HepG2 (cell line): ENCODE measurements at regions not wholly inside any gene's neighbourhood (a gene's known extent, or its start where the extent isn't known, plus 50 kb on each side); places are given as distances from the start of the nearest gene placed in this dataset.
A peak's percentile ranks its signal among the peaks of the same experiment; 100 is the strongest.

Source experiments
- ATAC-seq: fragments of 200-7000 bp; cut with Tn5 transposase; 3 replicates; pipeline ENCODE4 v1.9.1; 2020; ENCODE audit warnings: mild to moderate bottlenecking, moderate library complexity
- BruUV-seq: library from RNA; stranded (reverse); fragments of 400-500 nt; replicated peaks from 2 replicates; lab custom pipeline; 2021; lab: Mats Ljungman, UMichigan
- CTCF ChIA-PET: fragments of 300-600 bp; formaldehyde crosslinking; extraction: SDS; loops from one replicate; lab custom pipeline; 2021; ENCODE audit warnings: low total read pairs, inconsistent platforms, low intra/inter-chr PET ratio; lab: Yijun Ruan, JAX
- POLR2A ChIA-PET: fragments of 350-600 bp; sonication (Branson Sonifier 250); formaldehyde crosslinking; loops from one replicate; lab custom pipeline; 2020; ENCODE audit warnings: antibody characterized with exemption, inconsistent platforms; lab: Yijun Ruan, JAX
- DNase-seq: peaks from one replicate; pipeline ENCODE4 v3.0.0-alpha.2; 2015; ENCODE audit warnings: low spot score
- FAIRE-seq: peaks from 3 replicates; lab custom pipeline; 2011; peaks lifted over from hg19 to GRCh38; lab: Jason Lieb, UNC
- H2AFZ ChIP-seq: one replicate; pipeline ENCODE4 v1.6.1; 2011; ENCODE audit warnings: low read length, inconsistent platforms
- H3K27ac ChIP-seq: fragments of 300-600 bp; 3 replicates; pipeline ENCODE4 v1.8.0; 2011; ENCODE audit warnings: mixed run types, mild to moderate bottlenecking, mixed read lengths, low read length, inconsistent platforms; ENCODE audit not compliant: insufficient read depth; ENCODE audit errors: extremely low read length
- H3K27me3 ChIP-seq, 2 experiments: fragments of 200-600 bp in 1 of 2; 2 replicates in 1 of 2; 3 replicates in 1 of 2; pipeline versions ENCODE4 v1.6.0 to v1.8.0; 2011; ENCODE audit warnings: low read length in 2 of 2, mild to moderate bottlenecking in 2 of 2, moderate library complexity in 2 of 2, inconsistent platforms in 1 of 2; ENCODE audit not compliant: insufficient read depth in 2 of 2, control insufficient read depth in 1 of 2
- H3K36me3 ChIP-seq, 2 experiments: fragments of 200-600 bp in 1 of 2; replicated peaks in 1 of 2; 2 replicates in 1 of 2; 3 replicates in 1 of 2; pipeline versions ENCODE4 v1.5.1 to v1.8.0; 2011; ENCODE audit warnings: low read length in 2 of 2, inconsistent platforms in 1 of 2; ENCODE audit not compliant: insufficient read depth in 2 of 2, control insufficient read depth in 1 of 2
- H3K4me1 ChIP-seq: 2 replicates; pipeline ENCODE4 v1.5.1; 2012; ENCODE audit warnings: low read length, inconsistent platforms; ENCODE audit not compliant: insufficient read depth
- H3K4me2 ChIP-seq: 2 replicates; pipeline ENCODE4 v1.6.0; 2011; ENCODE audit warnings: low read depth, low read length, inconsistent platforms
- H3K4me3 ChIP-seq, 3 experiments: fragments of 200-600 bp in 1 of 3; sonication (generic), shearing (Covaris generic) in 1 of 3; replicated peaks in 1 of 3; 2 replicates each; pipeline ENCODE4 v1.5.1; 2011 to 2016; ENCODE audit warnings: low read length in 3 of 3, inconsistent platforms in 2 of 3, low read depth in 2 of 3, mild to moderate bottlenecking in 2 of 3, control low read depth in 1 of 3, mixed read lengths in 1 of 3; ENCODE audit not compliant: insufficient read depth in 1 of 3
- H3K79me2 ChIP-seq: one replicate; pipeline ENCODE4 v1.6.1; 2011; ENCODE audit warnings: low read length, inconsistent platforms; ENCODE audit not compliant: insufficient read depth
- H3K9ac ChIP-seq: 2 replicates; pipeline ENCODE4 v1.6.0; 2011; ENCODE audit warnings: mild to moderate bottlenecking, low read depth, low read length, inconsistent platforms; ENCODE audit not compliant: insufficient read depth
- H3K9me3 ChIP-seq: 2 replicates; pipeline ENCODE4 v1.5.1; 2012; ENCODE audit warnings: mild to moderate bottlenecking, low read length
- H4K20me1 ChIP-seq: 2 replicates; pipeline ENCODE4 v1.6.0; 2011; ENCODE audit warnings: inconsistent platforms, mild to moderate bottlenecking, low read length, moderate library complexity; ENCODE audit not compliant: insufficient read depth
- CSRNP1 ChIP-seq: sonication (generic); formaldehyde crosslinking; IDR thresholded peaks from 2 replicates; pipeline ENCODE4 v1.8.1; 2023; ENCODE audit warnings: mild to moderate bottlenecking, missing genetic modification reagents
- DBP ChIP-seq: sonication (generic); formaldehyde crosslinking; IDR thresholded peaks from 2 replicates; pipeline ENCODE4 v1.4.0; 2020; ENCODE audit warnings: missing genetic modification reagents; ENCODE audit errors: not compliant biosample characterization
- KDM5A ChIP-seq: fragments of 200-600 bp; sonication (generic); IDR thresholded peaks from 2 replicates; pipeline ENCODE4 v1.7.0; 2018; ENCODE audit warnings: antibody characterized with exemption, mild to moderate bottlenecking, low read length, borderline replicate concordance
- MAFF ChIP-seq: IDR thresholded peaks from 2 replicates; pipeline ENCODE4 v1.6.1; 2011; ENCODE audit warnings: low read depth, low read length, improper control_type of control experiment
- MAFK ChIP-seq, 2 experiments: IDR thresholded peaks in 1 of 2; conservative IDR thresholded peaks in 1 of 2; 2 replicates each; pipeline ENCODE4 v1.6.1; 2011; ENCODE audit warnings: improper control_type of control experiment in 2 of 2, low read length in 2 of 2
- MXD3 ChIP-seq: IDR thresholded peaks from 2 replicates; pipeline ENCODE4 v1.6.1; 2016; ENCODE audit warnings: mild to moderate bottlenecking, missing biosample characterization, missing genetic modification reagents
- NR2F1 ChIP-seq, 2 experiments: fragments of 450-650 bp in 1 of 2; formaldehyde crosslinking in 1 of 2; IDR thresholded peaks; 2 replicates each; pipeline versions ENCODE4 v1.5.0 to v1.6.1; 2016 to 2020; ENCODE audit warnings: mild to moderate bottlenecking in 1 of 2, missing compliant biosample characterization in 1 of 2, missing genetic modification reagents in 1 of 2, moderate library complexity in 1 of 2
- POLR2A ChIP-seq, 2 experiments: IDR thresholded peaks; 2 replicates each; pipeline ENCODE4 v1.6.1; 2011; ENCODE audit warnings: low read depth in 2 of 2, low read length in 2 of 2, mild to moderate bottlenecking in 1 of 2, moderate library complexity in 1 of 2; ENCODE audit not compliant: insufficient read depth in 1 of 2
- TARDBP ChIP-seq: sonication (generic); formaldehyde crosslinking; IDR thresholded peaks from 2 replicates; pipeline ENCODE4 v1.8.0; 2022; ENCODE audit warnings: mild to moderate bottlenecking, missing genetic modification reagents
- TOE1 ChIP-seq: sonication (generic); formaldehyde crosslinking; IDR thresholded peaks from 2 replicates; pipeline ENCODE4 v1.4.0; 2020; ENCODE audit warnings: mild to moderate bottlenecking, missing genetic modification reagents
- ZBTB21 ChIP-seq: sonication (generic); formaldehyde crosslinking; IDR thresholded peaks from 2 replicates; pipeline ENCODE4 v1.4.0; 2020; ENCODE audit warnings: missing genetic modification reagents
- ZBTB8A ChIP-seq: sonication (generic); formaldehyde crosslinking; IDR thresholded peaks from 2 replicates; pipeline ENCODE4 v1.4.0; 2020; ENCODE audit warnings: mild to moderate bottlenecking, low read depth, missing genetic modification reagents, borderline replicate concordance
- ZNF784 ChIP-seq: sonication (generic); formaldehyde crosslinking; IDR thresholded peaks from 2 replicates; pipeline ENCODE4 v1.5.1; 2020; ENCODE audit warnings: missing genetic modification reagents, mild to moderate bottlenecking, borderline replicate concordance
- WGBS: methylation state at CpG from one replicate; pipeline ENCODE4 v1.1.6; 2017; ENCODE audit warnings: low lambda C conversion rate; 5-methylcytosine and 5-hydroxymethylcytosine counted together
- in situ Hi-C: cut with HindIII; loops from 2 replicates; pipeline ENCODE4 v1.10.0; 2017; ENCODE audit warnings: low pct_unique_long_range_greater_than_20kb; ENCODE audit not compliant: extremely low pct_ligation_motif_present
- intact Hi-C: fragments of 100-400 bp; cut with micrococcal nuclease; formaldehyde crosslinking; loops from one replicate; pipeline ENCODE4 v1.10.0; 2022; ENCODE audit not compliant: unreplicated experiment

- ChIA-PET POLR2A (no interaction called here), CTCF (no interaction called here)
- H3K9me3 ChIP-seq: no peaks in the 10 kb centered on the region
- ATAC-seq (no peak), FAIRE-seq (no peak), DNase-seq (no peak)
- no peaks in the 10 kb centered on the region for H4K20me1 ChIP-seq
- no peaks in the 10 kb centered on the region for H3K79me2 ChIP-seq
- BruUV-seq: no TSS peak
- no peaks in the 10 kb centered on the region for H3K27me3 ChIP-seq
- in situ Hi-C loops: no loop called here
- H3K4me1 ChIP-seq: no peaks in the 10 kb centered on the region
- no peak overlapping the region for H3K4me2 ChIP-seq
- H2AFZ ChIP-seq: no peak overlapping the region
- intact Hi-C loops: no loop called here
- H3K9ac ChIP-seq: no peak overlapping the region
- TF ChIP-seq KDM5A: no peak
- TF ChIP-seq, all 625 proteins: peak for 0
- Histone ChIP-seq H3K4me3 (no peak overlapping the region), H3K27ac (no peak overlapping the region), H3K36me3 (no peaks in the 10 kb centered on the region)
- 8% methylated on average over 1 of the region's 1 CpG for WGBS
Measured at GRCh38 chr11:29135504-29135903, 881.3 kb downstream of the KCNA4 start.

GRCh38 chr11:29131055-29131454 lies 885.8 kb downstream of the KCNA4 start:
- ATAC-seq: no peak

More at GRCh38 chr11:29131055-29131454, 885.8 kb downstream of the KCNA4 start:
- Histone ChIP-seq H3K4me1 (no peaks in the 10 kb centered on the region), H3K9me3 (no peaks in the 10 kb centered on the region), H3K4me2 (no peak overlapping the region), H2AFZ (no peak overlapping the region), H3K36me3 (no peaks in the 10 kb centered on the region), H3K9ac (no peak overlapping the region), H3K79me2 (no peaks in the 10 kb centered on the region), H3K27me3 (no peaks in the 10 kb centered on the region), H3K27ac (no peak overlapping the region), H4K20me1 (no peaks in the 10 kb centered on the region), H3K4me3 (no peak overlapping the region)
- FAIRE-seq (no peak), DNase-seq (no peak)
- BruUV-seq: no TSS peak
- 7% methylated on average over 1 of the region's 1 CpG for WGBS
- intact Hi-C loops (no loop called here), in situ Hi-C loops (no loop called here)
- TF ChIP-seq MXD3: no peak
- no peak for TF ChIP-seq TOE1 (CRISPR knock-in tag)
- TF ChIP-seq DBP (CRISPR knock-in tag): no peak
- TF ChIP-seq CSRNP1 (CRISPR knock-in tag): no peak
- no peak for TF ChIP-seq POLR2A (IDR thresholded peaks at IDR 0.05; ENCODE audit: insufficient read depth in 1 of 2, low read depth in 2 of 2, low read length in 2 of 2)
- no peak for TF ChIP-seq TARDBP (CRISPR knock-in tag)
- peak; percentile 96 to 99 for TF ChIP-seq MAFK (conservative IDR thresholded peaks at IDR 0.05 in 1 of 2, IDR thresholded peaks at IDR 0.05 in 1 of 2; ENCODE audit: low read length in 2 of 2)
- TF ChIP-seq NR2F1 (CRISPR knock-in tag; IDR thresholded peaks at IDR 0.05): no peak
- TF ChIP-seq MAFF: peak; percentile 98
- TF ChIP-seq ZNF784 (CRISPR knock-in tag): no peak
- no peak for TF ChIP-seq ZBTB21
- no peak for TF ChIP-seq ZBTB8A
- ChIA-PET CTCF (no interaction called here), POLR2A (no interaction called here)
